ENCODE measurements at regions not wholly inside any gene's neighbourhood (a gene's known extent, or its start where the extent isn't known, plus 50 kb on each side); places are given as distances from the start of the nearest gene placed in this dataset.
"Not testable (repeated sequence)": the region's sequence is repeated elsewhere in the genome, so short reads cannot be mapped to it uniquely, and the experiment has no call there.

DNA sequence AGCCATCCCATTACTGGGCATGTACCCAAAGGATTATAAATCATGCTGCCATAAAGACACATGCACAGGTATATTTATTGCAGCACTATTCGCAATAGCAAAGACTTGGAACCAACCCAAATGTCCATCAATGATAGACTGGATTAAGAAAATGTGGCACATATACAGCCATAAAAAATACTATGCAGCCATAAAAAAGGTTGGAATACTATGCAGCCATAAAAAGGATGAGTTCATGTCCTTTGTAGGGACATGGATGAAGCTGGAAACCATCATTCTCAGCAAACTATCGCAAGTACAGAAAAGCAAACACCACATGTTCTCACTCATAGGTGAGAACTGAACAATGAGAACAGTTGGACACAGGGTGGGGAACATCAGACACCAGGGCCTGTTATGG is 151.5 kb downstream of the PLK2 start:
- DNase-seq (ENCODE audit: extremely low read depth in 1 of 2, low read depth in 1 of 2), result not testable (repeated sequence)

DNA sequence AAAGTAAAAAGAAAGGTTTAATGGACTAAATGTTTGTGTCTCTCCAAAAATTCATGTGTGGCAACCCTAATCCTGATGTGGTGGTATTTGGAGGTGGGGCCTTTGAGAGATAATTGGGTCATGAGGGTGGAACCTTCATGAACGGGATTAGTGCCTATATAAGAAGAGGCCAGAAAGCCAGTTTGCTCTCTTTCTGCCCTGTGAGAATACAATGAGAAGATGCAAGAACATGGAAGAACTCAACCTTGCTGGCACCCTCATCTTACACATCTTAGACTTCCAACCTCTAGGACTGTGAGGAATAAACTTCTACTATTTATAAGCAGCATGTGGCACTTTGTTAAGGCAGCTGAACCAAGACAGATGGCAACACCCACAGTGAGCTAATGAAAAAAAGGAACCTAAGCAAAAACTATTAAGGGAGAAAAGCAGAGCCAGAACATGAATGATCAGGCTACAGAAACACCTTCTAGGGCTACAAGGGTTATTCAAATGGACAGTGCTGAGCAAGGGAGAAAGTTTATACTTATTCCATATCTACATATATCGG is 159.5 kb downstream of the PLK2 start:
- no peak for DNase-seq (ENCODE audit: extremely low read depth in 1 of 2, low read depth in 1 of 2)

DNA sequence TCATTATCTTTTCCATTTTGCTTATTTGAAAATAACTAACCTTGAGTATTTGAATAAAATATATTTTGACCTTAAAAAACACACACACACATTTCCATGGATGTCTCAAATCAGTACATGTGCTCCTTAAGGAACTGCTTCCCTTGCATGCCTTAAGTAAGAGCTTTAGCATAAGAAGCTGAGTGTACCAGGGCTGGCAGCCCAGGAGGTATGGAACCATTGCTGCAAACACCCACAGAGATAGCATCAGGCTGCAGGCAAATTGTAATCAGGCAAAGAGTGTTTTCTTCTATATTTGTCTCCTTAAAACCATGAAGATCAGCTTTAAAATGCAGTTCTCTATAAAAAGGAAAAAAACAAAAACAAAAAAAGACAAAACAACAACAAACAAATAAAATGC is 160.6 kb downstream of the PLK2 start:
- DNase-seq (ENCODE audit: extremely low read depth in 1 of 2, low read depth in 1 of 2), result no peak

DNA sequence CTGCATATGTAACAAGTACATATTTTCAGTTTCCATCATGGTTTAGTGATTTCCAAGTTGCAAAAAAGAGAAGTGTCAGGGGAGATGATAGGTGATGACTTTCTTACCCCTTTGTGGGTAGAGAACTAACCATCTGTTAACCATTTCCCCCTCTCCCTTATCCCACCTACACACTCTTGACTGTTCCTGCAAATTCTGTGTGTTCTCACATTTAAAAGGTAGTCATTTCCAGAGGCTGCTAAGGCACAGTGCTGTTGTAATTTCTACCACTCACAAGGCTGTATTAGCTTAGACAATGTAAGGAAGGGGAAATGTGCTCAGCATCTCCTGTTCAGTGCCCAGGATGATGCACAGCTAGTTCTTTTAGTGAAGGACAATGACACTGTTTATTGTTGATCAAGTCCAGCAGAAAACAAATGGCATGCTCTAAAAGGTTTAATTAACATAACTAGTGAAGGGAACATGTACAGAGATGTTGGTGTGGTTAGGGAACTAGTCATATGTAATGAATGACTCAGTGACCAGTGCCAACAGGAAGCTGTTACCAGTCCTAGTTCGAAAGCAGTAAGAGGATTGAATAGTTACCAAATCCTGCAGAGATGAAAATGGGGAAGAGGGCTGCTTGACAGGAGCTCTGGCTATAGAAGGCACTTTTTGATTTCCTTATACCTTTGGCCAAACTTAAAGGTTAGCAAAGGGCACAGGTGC is 165.1 kb downstream of the PLK2 start:
- DNase-seq (ENCODE audit: extremely low read depth in 1 of 2, low read depth in 1 of 2), result no peak

DNA sequence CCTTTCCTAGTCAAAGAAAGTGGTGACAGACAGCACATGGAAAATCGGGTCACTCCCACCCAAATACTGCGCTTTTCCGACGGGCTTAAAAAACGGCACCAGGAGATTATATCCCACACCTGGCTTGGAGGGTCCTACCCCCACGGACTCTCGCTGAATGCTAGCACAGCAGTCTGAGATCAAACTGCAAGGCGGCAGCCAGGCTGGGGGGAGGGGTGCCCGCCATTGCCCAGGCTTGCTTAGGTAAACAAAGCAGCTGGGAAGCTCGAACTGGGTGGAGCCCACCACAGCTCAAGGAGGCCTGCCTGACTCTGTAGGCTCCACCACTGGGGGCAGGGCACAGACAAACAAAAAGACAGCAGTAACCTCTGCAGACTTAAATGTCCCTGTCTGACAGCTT is 171.6 kb downstream of the PLK2 start:
- DNase-seq (ENCODE audit: extremely low read depth in 1 of 2, low read depth in 1 of 2), result not testable (repeated sequence)

DNA sequence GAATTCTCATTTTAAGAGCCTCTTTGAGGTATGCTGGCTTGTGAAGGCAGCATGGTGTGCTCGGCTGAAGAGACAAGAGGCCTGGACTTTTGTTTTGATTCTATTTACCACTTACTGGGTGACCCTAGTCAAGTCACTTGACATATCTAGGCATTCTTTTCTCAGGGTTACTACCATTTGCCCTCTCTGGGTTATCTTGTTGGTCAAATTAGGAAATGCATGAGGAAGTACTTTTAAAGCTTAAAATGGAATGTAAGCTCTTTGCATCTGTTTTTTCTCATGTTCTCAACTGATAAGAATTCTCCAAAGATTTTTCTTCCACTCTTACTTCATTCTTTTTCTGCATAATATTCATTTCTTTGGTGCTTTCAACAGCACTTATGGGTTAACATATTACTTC is 173.1 kb downstream of the PLK2 start:
- DNase-seq (ENCODE audit: extremely low read depth in 1 of 2, low read depth in 1 of 2), result no peak

DNA sequence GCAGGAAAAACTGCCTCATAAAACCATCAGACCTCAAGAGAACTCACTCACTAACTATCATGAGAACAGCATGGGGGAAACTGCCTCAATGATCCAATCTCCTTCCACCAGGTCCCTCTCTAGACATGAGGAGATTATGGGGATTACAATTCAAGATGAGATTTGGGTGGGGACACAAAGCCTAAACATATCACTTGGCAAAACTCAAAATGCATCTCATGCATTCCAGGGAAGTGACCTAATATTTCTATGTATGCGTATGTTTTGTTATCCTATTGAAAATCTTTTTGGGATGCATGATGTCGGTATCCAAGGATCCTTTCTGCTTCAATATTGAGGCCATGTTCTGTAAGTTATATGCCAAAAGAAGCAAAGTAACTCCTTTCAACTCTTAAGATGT is 174.0 kb downstream of the PLK2 start:
- no peak for DNase-seq (ENCODE audit: extremely low read depth in 1 of 2, low read depth in 1 of 2)

DNA sequence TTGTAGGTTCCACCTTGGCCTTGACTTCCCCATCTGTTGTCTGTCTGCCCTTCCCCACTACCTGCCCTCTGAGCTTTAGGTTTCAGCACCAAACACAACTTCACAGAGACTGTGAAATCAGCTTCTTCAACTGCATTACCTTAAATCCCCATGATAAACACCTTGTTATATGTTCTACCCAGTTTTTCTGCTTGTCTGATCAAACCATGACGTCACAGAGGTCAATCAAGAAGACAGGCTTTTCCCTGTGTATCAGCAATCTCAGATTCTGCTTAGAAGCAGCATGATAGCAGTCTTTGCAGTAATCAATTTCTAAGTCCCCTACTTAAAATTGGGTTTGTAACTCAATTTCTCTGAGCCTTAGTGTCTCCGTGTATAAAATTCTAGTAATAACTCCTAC is 175.0 kb downstream of the PLK2 start:
- DNase-seq (ENCODE audit: extremely low read depth in 1 of 2, low read depth in 1 of 2), result no peak

DNA sequence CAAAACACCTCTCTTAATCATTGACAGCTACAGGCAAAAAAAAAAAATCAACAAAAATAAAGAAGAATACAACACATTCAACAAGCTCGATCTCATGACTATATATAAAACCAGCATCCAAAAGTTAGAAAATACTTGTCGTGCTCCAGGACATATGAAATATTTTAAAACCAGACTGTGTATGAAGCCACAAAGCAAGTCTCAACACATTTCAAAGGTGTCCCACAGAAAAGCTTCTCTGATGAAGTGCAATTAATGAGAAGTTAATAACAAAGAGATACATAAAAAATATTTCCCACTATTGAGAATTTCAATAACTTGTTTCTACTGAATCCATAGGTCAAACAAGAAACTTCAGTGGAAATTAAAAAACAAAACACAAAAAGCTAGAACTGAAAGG is 178.7 kb downstream of the PLK2 start:
- DNase-seq (ENCODE audit: extremely low read depth in 1 of 2, low read depth in 1 of 2), result no peak

DNA sequence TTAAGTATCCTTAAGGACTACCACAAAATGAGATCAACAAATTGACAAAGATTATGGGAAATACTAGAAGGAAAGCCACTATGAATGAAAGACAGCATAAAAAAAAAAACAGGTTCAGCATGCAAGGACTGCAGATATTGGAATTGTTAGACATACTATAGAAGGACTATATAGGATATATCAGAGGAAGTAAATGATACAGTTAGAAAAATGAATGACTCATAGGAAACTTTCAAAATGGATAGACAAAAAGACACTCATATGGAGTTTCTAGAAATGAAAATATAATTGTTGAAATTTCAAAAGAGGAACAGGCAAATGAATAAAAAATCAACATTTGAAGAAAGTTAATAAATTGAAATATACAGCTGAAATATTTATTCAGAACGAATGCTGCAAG is 180.6 kb downstream of the PLK2 start:
- no peak for DNase-seq (ENCODE audit: extremely low read depth in 1 of 2, low read depth in 1 of 2)

DNA sequence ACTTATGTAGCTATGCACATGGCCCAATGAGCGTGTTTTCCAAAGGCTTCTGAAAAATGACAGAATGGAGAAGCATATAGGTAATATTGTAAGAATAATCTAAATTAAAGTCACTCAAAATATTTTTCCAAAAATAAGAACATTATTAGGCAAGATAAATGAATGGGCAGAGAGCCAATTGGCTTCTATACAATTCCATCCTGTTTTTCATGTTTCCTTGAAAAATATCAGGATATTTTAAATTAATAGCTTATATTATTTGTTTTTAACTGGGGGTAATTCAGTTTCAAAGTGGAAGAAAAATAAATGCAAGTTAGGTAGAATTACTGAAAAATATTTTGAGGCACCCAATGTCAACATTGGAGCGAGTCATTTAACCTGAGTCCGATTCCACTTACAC is 183.5 kb downstream of the PLK2 start:
- DNase-seq (ENCODE audit: extremely low read depth in 1 of 2, low read depth in 1 of 2), result no peak

DNA sequence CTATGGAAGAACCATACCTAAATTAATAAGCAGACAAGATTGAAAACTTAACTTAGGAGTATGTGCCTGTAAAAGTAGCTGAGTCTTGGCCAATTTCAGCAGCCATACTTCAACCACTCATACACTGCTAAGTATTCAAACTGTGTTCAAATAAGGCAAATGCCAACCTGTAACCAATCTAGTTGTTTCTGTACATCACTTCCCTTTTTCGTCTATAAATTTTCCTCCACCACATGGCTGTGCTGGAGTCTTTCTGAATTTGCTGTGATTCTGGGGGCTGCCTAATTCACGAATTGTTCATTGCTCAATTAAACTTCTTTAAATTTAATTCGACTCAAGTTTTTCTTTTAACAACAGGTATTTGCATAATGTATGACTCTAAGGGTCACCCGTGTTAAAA is 184.4 kb downstream of the PLK2 start:
- no peak for DNase-seq (ENCODE audit: extremely low read depth in 1 of 2, low read depth in 1 of 2)

DNA sequence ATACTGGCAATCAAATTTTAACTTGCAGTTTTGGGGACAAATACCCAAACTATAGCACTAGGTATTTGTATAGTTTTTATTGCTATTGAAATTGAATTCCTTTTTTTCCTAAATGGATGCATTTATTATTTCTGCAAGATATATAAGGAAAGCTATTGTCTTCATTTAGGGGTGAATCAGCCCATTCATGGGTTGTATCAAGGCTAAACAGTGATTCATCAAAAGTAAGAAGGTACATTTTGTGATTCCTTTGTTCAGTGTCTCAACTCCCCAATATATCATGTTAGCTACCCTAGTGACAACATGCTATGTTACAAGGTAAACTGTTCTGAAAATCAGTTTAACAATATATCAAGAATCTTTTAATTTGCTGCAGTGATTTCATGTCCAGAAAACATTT is 185.7 kb downstream of the PLK2 start:
- DNase-seq (ENCODE audit: extremely low read depth in 1 of 2, low read depth in 1 of 2), result no peak

DNA sequence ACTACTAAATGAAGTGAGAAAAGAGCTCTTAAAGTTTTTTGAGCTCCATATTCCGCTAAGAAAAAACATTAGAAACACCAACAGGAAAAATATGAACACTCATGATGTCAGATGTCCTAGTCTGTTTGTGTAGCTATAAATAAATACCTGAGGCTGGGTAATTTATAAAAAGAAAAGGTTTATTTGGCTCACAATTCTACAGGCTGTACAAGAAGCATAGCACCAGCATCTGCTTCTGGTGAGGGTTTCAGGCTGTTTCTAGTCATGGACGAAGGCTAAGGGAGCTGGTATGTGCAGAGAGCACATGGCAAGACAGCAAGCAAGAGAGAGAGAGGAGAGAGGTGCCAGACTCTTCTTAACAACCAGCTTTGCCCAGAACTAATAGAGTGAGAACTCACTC is 186.2 kb downstream of the PLK2 start:
- DNase-seq (ENCODE audit: extremely low read depth in 1 of 2, low read depth in 1 of 2), result no peak

DNA sequence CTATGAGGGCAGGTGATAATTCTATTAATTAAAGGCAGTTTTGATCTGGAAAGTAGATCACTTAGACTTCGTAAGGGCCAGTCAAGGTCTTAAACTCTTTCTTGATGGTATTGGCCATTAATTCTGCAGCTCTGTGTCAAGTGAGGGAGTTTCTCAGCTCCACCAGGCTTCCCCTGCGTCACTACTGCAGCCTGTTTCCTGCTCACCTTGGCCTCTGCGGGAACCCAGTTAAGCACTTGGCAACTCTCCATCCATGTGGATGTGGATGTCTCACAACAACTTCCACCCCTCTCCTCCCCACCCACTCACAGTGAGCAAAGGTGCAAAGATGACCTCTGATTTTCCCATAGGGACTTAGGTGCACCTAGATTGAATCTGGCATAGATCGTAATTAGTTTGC is 191.6 kb downstream of the PLK2 start:
- no peak for DNase-seq (ENCODE audit: extremely low read depth in 1 of 2, low read depth in 1 of 2)

DNA sequence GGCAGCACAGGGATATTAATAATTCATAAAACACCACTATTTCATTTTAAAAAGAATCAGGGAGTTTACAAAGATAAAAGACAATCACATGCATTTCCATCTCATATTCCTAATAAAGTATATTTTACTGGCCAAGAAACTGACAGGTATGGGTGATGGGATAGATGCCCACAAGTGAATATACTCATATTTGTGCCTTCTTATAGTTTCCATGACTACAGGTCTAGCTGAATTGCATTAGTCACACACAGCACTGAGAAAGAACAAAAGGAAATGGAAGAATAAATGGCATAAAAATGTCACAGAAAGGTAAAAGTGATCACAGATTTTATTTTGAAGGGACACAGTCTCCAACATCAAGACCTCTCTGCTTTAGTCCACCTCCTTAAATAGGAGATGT is 193.5 kb downstream of the PLK2 start:
- no peak for DNase-seq (ENCODE audit: extremely low read depth in 1 of 2, low read depth in 1 of 2)

DNA sequence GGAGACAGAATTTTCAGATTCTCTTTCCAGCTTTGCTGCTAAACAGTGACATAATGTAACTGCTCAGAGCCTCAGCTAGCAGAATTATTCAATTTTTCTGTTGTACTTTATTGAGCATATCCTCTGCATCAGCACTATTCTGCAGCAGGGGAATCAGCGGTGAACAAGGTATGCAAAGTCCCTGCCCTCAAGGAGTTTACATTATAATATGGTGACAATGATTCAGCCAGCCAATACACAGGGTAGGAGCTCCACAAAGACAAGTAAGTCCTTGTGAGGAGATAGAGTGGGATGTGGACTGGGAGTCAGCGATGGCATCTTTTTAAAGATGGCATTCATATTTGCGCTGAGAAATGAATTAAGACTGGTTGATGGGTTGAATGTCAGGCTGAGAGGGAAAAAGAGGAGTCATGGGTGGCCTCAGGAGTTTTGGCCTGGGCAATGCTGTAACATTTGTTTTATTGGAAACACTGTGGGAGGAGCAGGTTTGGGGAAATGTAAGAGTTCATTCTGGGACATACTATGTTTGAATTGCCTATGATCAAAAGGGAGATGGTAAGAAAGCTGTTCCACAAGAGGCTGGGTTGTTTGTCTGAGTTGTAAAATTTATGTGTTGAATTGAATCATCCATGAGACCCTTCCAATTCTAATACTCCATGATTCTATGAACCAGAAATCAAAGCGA is 194.5 kb downstream of the PLK2 start:
- no peak for DNase-seq (ENCODE audit: extremely low read depth in 1 of 2, low read depth in 1 of 2)

DNA sequence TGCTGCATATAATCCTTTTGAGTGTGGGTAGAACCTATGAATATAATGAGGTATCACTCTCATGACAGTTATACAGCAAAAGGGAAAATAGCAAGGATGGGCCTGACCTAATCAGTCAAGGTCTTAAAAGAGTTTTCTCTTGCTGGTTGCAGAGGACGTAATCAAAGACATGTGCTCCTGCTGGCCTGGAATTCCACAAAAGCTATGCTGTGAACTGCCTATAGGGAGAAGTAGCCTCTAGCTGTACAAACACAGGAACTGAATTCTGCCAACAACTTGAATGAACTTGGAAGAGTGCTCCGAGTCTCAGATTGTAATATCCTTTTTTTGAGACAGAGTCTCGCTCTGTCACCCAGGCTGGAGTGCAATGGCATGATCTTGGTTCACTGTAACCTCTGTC is 195.6 kb downstream of the PLK2 start:
- DNase-seq (ENCODE audit: extremely low read depth in 1 of 2, low read depth in 1 of 2), result no peak

DNA sequence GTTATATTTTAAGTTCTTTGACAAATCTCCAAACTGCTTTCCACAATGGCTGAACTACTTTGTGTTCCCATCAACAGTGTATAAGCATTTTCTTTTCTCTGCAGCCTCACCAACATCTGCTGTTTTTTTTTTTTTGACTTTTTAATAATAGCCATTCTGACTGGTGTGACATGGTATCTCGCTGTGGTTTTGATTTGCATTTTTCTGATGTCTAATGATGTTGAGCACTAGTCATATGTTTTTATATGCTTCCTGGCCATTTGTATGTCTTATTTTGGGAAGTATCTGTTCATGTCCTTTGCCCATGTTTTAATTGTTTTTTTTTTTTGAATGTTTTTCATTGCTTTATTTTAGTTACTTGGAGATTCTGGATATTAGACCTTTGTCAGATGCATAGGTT is 196.6 kb downstream of the PLK2 start:
- DNase-seq (ENCODE audit: extremely low read depth in 1 of 2, low read depth in 1 of 2), result no peak

DNA sequence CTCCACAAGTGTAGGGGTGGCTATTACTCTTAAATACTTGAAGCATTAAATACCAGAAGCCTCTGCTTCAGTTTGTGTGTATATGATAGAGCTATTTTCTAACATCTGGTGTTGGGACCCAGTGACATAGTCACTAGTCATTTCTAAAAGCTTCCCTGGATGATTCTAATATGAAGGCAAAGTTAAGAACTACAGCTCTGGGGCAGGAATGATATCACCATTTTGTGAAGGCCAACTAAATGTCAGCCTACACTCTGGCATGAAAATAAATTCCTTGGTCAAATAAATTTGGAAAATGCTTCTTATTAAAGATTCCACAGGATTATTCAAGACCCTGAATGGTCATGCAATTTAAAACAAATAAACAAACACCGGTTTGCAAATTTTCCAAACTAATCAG is 197.7 kb downstream of the PLK2 start:
- no peak for DNase-seq (ENCODE audit: extremely low read depth in 1 of 2, low read depth in 1 of 2)

DNA sequence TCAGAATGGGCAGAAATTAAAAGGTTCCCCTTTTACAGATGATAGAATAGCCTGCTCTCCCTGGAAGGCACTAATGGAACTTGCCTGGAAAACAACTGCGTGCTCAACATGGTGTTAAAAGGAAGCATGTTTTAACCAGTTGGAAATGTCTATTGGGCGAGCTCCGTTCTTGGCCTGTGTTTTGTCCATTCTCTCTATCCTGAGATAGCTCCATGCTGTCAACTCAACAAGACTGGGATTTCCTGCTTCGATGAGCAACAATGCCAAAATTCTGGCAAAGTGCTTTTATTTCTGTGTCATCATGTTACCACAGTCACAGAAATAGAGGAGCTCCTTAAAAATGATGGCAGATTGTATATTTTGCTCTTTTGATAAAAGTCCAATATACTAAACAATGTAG is 198.3 kb downstream of the PLK2 start:
- no peak for DNase-seq (ENCODE audit: extremely low read depth in 1 of 2, low read depth in 1 of 2)

DNA sequence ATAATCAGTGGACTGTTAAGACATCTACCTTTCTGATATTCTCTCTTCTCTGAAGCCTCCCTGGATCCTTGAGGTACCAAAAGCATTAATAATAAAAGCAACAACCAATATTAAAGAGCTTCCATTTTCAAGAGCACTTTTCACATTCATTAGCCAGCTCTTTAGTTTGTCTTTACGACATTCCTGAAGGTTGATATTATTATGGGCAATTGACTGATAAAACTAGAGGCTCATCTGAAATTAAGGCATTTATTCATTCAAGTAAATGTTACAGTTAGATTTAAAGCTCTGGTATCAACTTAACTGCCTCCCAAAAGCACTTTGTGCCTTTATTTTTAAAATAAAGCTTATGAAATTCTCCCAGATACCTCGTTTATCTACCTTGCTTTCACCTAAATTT is 199.6 kb downstream of the PLK2 start:
- no peak for DNase-seq (ENCODE audit: extremely low read depth in 1 of 2, low read depth in 1 of 2)
